Superior temporal gyrus (tissue), 1 donor: ENCODE measurements at regions not wholly inside any gene's neighbourhood (a gene's known extent, or its start where the extent isn't known, plus 50 kb on each side); places are given as distances from the start of the nearest gene placed in this dataset.
A peak's percentile ranks its signal among the peaks of the same experiment; 100 is the strongest.

Experiments
- DNase-seq: peaks from one replicate; pipeline ENCODE4 v3.0.0-alpha.2; 2016; ENCODE audit errors: extremely low spot score

- no peak for DNase-seq
These were observed 440.0 kb downstream of the KCTD12 start for GRCh38 chr13:76446191-76446590.

GRCh38 chr13:76440568-76440967, 445.6 kb downstream of the KCTD12 start:
- no peak for DNase-seq

- DNase-seq: no peak
These were observed 446.7 kb downstream of the KCTD12 start for GRCh38 chr13:76439546-76439945.

- DNase-seq: no peak
These were observed 448.2 kb downstream of the KCTD12 start for GRCh38 chr13:76438050-76438449.

GRCh38 chr13:76425935-76426334, 460.3 kb downstream of the KCTD12 start:
- peak; percentile 36 for DNase-seq

GRCh38 chr13:76421011-76421410, 465.2 kb downstream of the KCTD12 start:
- DNase-seq: no peak

GRCh38 chr13:76418404-76418803, 467.8 kb downstream of the KCTD12 start:
- no peak for DNase-seq

GRCh38 chr13:76414320-76414719, 471.9 kb downstream of the KCTD12 start:
- DNase-seq: no peak

GRCh38 chr13:76406243-76406642, 480.0 kb downstream of the KCTD12 start:
- no peak for DNase-seq

GRCh38 chr13:76398425-76398824, 487.8 kb downstream of the KCTD12 start:
- DNase-seq: no peak

- no peak for DNase-seq
These were observed 488.8 kb downstream of the KCTD12 start for GRCh38 chr13:76397413-76397812.

- no peak for DNase-seq
These were observed 496.9 kb downstream of the KCTD12 start for GRCh38 chr13:76389321-76389720.

- DNase-seq: no peak
These were observed 498.6 kb downstream of the KCTD12 start for GRCh38 chr13:76387566-76387965.

GRCh38 chr13:76386321-76386720, 499.9 kb downstream of the KCTD12 start:
- DNase-seq: no peak

- no peak for DNase-seq
These were observed 500.6 kb downstream of the KCTD12 start for GRCh38 chr13:76385586-76385985.

GRCh38 chr13:76383676-76384461, 502.3 kb downstream of the KCTD12 start:
- no peak for DNase-seq

GRCh38 chr13:76380446-76381065, 505.6 kb downstream of the KCTD12 start:
- DNase-seq: peak; percentile 72

- DNase-seq: no peak
These were observed 506.7 kb downstream of the KCTD12 start for GRCh38 chr13:76379341-76380105.

GRCh38 chr13:76378767-76379166, 507.4 kb downstream of the KCTD12 start:
- DNase-seq: no peak

GRCh38 chr13:76363682-76364289, 522.4 kb downstream of the KCTD12 start:
- no peak for DNase-seq

GRCh38 chr13:76361868-76362267, 524.3 kb downstream of the KCTD12 start:
- no peak for DNase-seq

- DNase-seq: no peak
These were observed 534.5 kb downstream of the KCTD12 start for GRCh38 chr13:76351541-76352229.
